ENCODE measurements at regions not wholly inside any gene's neighbourhood (a gene's known extent, or its start where the extent isn't known, plus 50 kb on each side); places are given as distances from the start of the nearest gene placed in this dataset.

DNA sequence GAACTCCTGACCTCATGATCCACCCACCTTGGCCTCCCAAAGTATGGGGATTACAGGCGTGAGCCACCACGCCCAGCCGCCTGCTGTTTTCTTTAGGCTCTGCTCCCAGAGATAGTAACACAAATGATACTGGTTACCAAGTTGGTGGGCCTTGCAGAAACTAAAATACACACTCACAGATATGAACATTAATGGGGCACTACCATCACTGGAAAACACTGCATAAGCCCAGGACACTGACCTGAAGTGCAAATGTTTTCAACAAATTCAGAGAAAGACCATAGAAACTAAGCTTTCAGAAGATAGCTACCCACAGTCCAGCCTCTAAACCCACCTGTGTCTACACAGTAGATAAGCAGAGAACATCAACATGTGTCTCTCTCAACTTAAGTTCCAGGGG is 180.5 kb downstream of the FCRL5 start:
- Mint-ChIP-seq H3K4me1 (ENCODE audit: low read depth) (no peaks in the 10 kb centered on the region), H3K4me3 (no peak overlapping the region), H3K36me3 (ENCODE audit: low read depth) (no peaks in the 10 kb centered on the region), H3K9me3 (no peaks in the 10 kb centered on the region), H3K27ac (no peak overlapping the region), H3K27me3 (peaks cover 35% of the 10 kb centered on the region)
- CTCF ChIA-PET: no interaction called here
- TF ChIP-seq, protein P1, sequence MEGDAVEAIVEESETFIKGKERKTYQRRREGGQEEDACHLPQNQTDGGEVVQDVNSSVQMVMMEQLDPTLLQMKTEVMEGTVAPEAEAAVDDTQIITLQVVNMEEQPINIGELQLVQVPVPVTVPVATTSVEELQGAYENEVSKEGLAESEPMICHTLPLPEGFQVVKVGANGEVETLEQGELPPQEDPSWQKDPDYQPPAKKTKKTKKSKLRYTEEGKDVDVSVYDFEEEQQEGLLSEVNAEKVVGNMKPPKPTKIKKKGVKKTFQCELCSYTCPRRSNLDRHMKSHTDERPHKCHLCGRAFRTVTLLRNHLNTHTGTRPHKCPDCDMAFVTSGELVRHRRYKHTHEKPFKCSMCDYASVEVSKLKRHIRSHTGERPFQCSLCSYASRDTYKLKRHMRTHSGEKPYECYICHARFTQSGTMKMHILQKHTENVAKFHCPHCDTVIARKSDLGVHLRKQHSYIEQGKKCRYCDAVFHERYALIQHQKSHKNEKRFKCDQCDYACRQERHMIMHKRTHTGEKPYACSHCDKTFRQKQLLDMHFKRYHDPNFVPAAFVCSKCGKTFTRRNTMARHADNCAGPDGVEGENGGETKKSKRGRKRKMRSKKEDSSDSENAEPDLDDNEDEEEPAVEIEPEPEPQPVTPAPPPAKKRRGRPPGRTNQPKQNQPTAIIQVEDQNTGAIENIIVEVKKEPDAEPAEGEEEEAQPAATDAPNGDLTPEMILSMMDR (IDR thresholded peaks at IDR 0.05): no peak
- POLR2A ChIA-PET: no interaction called here
- Histone ChIP-seq H3K9me3 (ENCODE audit: control insufficient read depth in 1 of 2, insufficient read depth in 1 of 2, low read length in 2 of 2) (no peaks in the 10 kb centered on the region), H3K27ac (ENCODE audit: low read depth in 1 of 2, low read length in 2 of 2) (no peak overlapping the region), H3K4me1 (ENCODE audit: insufficient read depth, low read length) (no peaks in the 10 kb centered on the region), H3K4me3 (ENCODE audit: low read length) (no peak overlapping the region), H3K36me3 (ENCODE audit: insufficient read depth, low read length) (no peaks in the 10 kb centered on the region), H3K27me3 (ENCODE audit: control insufficient read depth in 1 of 2, insufficient read depth in 2 of 2, low read length in 2 of 2) (peaks cover 3 to 10% of the 10 kb centered on the region in 2 experiments)
- no peak for ATAC-seq (ENCODE audit: poor library complexity)
- DNase-seq: no peak
- intact Hi-C loops (cut with DNase I, micrococcal nuclease): loop anchor here (5.0 kb wide), 2 partner anchors 120 to 125 kb away; no protein-coding TSS in a partner anchor

DNA sequence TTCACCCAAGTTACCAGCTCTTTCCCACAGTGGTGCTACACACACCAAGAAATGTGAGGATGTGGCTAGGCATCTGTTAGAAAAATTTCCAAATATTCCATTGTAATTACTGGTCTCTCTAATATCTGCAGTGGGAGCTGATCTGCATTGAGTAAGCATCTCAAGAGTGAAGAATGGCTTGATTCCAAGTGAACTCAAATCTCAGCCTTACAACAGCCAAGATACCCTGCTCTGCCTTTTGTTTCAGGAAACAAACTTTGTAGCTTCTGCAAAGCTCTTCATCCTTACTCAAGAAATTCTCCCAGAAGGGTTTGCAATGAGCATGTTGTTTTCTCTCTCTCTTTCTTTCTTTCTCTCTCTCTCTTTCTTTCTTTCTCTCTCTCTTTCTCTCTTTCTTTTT is 181.1 kb downstream of the FCRL5 start:
- H3K9me3 Mint-ChIP-seq: no peaks in the 10 kb centered on the region
- Histone ChIP-seq H3K4me1 (ENCODE audit: insufficient read depth, low read length) (no peaks in the 10 kb centered on the region), H3K27me3 (ENCODE audit: control insufficient read depth in 1 of 2, insufficient read depth in 2 of 2, low read length in 2 of 2) (peaks cover 3 to 10% of the 10 kb centered on the region in 2 experiments), H3K4me3 (ENCODE audit: low read length) (no peak overlapping the region), H3K36me3 (ENCODE audit: insufficient read depth, low read length) (no peaks in the 10 kb centered on the region), H3K9me3 (ENCODE audit: control insufficient read depth in 1 of 2, insufficient read depth in 1 of 2, low read length in 2 of 2) (no peaks in the 10 kb centered on the region), H3K27ac (ENCODE audit: low read depth in 1 of 2, low read length in 2 of 2) (no peak overlapping the region)
- TF ChIP-seq, protein P1 (IDR thresholded peaks at IDR 0.05): no peak
- ATAC-seq (ENCODE audit: poor library complexity) (no peak), DNase-seq (no peak)
- H3K4me1 Mint-ChIP-seq (ENCODE audit: low read depth): no peaks in the 10 kb centered on the region
- H3K36me3 Mint-ChIP-seq (ENCODE audit: low read depth): no peaks in the 10 kb centered on the region
- peaks cover 31% of the 10 kb centered on the region for H3K27me3 Mint-ChIP-seq
- POLR2A ChIA-PET: no interaction called here
- no peak overlapping the region for H3K27ac Mint-ChIP-seq
- CTCF ChIA-PET: no interaction called here
- no peak overlapping the region for H3K4me3 Mint-ChIP-seq
- intact Hi-C loops (cut with DNase I, micrococcal nuclease): loop anchor here (5.0 kb wide), 2 partner anchors 121 to 126 kb away; no protein-coding TSS in a partner anchor

DNA sequence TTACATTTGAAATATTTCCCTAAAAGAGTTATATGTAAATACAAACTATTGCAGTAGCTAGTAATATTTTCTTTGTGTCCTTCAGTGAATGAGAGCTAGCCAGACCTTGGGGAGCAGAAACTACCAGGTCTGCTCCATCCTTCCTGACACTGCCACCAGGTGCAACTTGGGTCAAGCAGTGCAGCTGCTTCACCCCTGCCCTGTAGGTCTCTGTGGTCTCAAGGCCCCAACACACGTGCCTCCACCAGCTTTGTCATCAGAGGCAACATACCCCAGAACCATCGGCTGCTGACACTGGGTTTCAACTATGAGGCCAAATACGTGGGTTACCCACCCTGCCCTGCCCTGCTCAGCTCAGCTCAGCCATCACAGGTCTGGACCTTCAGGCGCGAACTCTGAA is 181.6 kb downstream of the FCRL5 start:
- H3K4me3 ChIP-seq (ENCODE audit: low read length): no peak overlapping the region
- H3K4me3 Mint-ChIP-seq: no peak overlapping the region
- ATAC-seq (ENCODE audit: poor library complexity) (no peak), DNase-seq (no peak)
- H3K27ac ChIP-seq (ENCODE audit: low read depth in 1 of 2, low read length in 2 of 2): no peak overlapping the region
- no peaks in the 10 kb centered on the region for H3K4me1 ChIP-seq (ENCODE audit: insufficient read depth, low read length)
- intact Hi-C loops (cut with DNase I, micrococcal nuclease): loop anchor here (5.0 kb wide), 2 partner anchors 122 to 127 kb away; no protein-coding TSS in a partner anchor
- ChIA-PET CTCF (no interaction called here), POLR2A (no interaction called here)
- H3K36me3 Mint-ChIP-seq (ENCODE audit: low read depth): no peaks in the 10 kb centered on the region
- H3K9me3 ChIP-seq (ENCODE audit: control insufficient read depth in 1 of 2, insufficient read depth in 1 of 2, low read length in 2 of 2): no peaks in the 10 kb centered on the region
- H3K27ac Mint-ChIP-seq: no peak overlapping the region
- TF ChIP-seq, protein P1 (IDR thresholded peaks at IDR 0.05): no peak
- H3K27me3 Mint-ChIP-seq: peaks cover 26% of the 10 kb centered on the region
- H3K36me3 ChIP-seq (ENCODE audit: insufficient read depth, low read length): no peaks in the 10 kb centered on the region
- H3K4me1 Mint-ChIP-seq (ENCODE audit: low read depth): no peaks in the 10 kb centered on the region
- peaks cover 3 to 10% of the 10 kb centered on the region in 2 experiments for H3K27me3 ChIP-seq (ENCODE audit: control insufficient read depth in 1 of 2, insufficient read depth in 2 of 2, low read length in 2 of 2)
- H3K9me3 Mint-ChIP-seq: no peaks in the 10 kb centered on the region
